SK-N-SH treated with all-trans-retinoic acid at 6 μM for 48 hours (cell line): ENCODE measurements at regions not wholly inside any gene's neighbourhood (a gene's known extent, or its start where the extent isn't known, plus 50 kb on each side); places are given as distances from the start of the nearest gene placed in this dataset.

ENCODE experiments used
- ATAC-seq: fragments of 200-7000 bp; cut with Tn5 transposase; 3 replicates; pipeline ENCODE4 v1.9.1; 2020; ENCODE audit warnings: mild to moderate bottlenecking, moderate library complexity
- ARNTL ChIP-seq: fragments of 450-650 bp; formaldehyde crosslinking; IDR thresholded peaks from 2 replicates; pipeline ENCODE4 v1.5.0; 2020; ENCODE audit warnings: low read depth, mild to moderate bottlenecking, moderate library complexity, borderline replicate concordance
- BACH2 ChIP-seq: fragments of 250-450 bp; sonication (Bioruptor Pico); IDR thresholded peaks from 2 replicates; pipeline ENCODE4 v1.9.0; 2021; ENCODE audit warnings: mild to moderate bottlenecking, borderline replicate concordance
- CREB5 ChIP-seq: fragments of 250-450 bp; sonication (Bioruptor Pico); IDR thresholded peaks from 2 replicates; pipeline ENCODE4 v1.5.1; 2020; ENCODE audit warnings: low read depth, mild to moderate bottlenecking, moderate library complexity
- CSDC2 ChIP-seq: fragments of 250-450 bp; sonication (Bioruptor Pico); IDR thresholded peaks from 2 replicates; pipeline ENCODE4 v1.5.0; 2020; ENCODE audit warnings: mild to moderate bottlenecking, moderate library complexity
- CSRNP3 ChIP-seq: fragments of 250-450 bp; sonication (Bioruptor Pico); IDR thresholded peaks from 2 replicates; pipeline ENCODE4 v1.5.1; 2021; ENCODE audit warnings: mild to moderate bottlenecking, moderate library complexity
- ESRRG ChIP-seq: fragments of 250-450 bp; sonication (Bioruptor Pico); IDR thresholded peaks from 2 replicates; pipeline ENCODE4 v1.6.1; 2021; ENCODE audit warnings: mild to moderate bottlenecking
- GLIS3 ChIP-seq: fragments of 250-450 bp; sonication (Bioruptor Pico); IDR thresholded peaks from 2 replicates; pipeline ENCODE4 v1.5.0; 2020; ENCODE audit warnings: mild to moderate bottlenecking, moderate library complexity
- ISL1 ChIP-seq: fragments of 250-450 bp; sonication (Bioruptor Pico); IDR thresholded peaks from 2 replicates; pipeline ENCODE4 v2.1.2; 2022; ENCODE audit warnings: mild to moderate bottlenecking, moderate library complexity
- OSR1 ChIP-seq: fragments of 250-450 bp; sonication (Bioruptor Pico); IDR thresholded peaks from 2 replicates; pipeline ENCODE4 v1.8.0; 2022; ENCODE audit warnings: moderate library complexity, mild to moderate bottlenecking, inconsistent platforms
- POU6F1 ChIP-seq: fragments of 250-450 bp; sonication (Bioruptor Pico); IDR thresholded peaks from 2 replicates; pipeline ENCODE4 v1.8.0; 2021; ENCODE audit warnings: low read depth, mild to moderate bottlenecking, moderate library complexity, borderline replicate concordance
- PPARA ChIP-seq: fragments of 250-450 bp; sonication (Bioruptor Pico); IDR thresholded peaks from 2 replicates; pipeline ENCODE4 v1.5.0; 2020; ENCODE audit warnings: mild to moderate bottlenecking, borderline replicate concordance
- RARB ChIP-seq: fragments of 250-450 bp; sonication (Bioruptor Pico); IDR thresholded peaks from 2 replicates; pipeline ENCODE4 v1.8.0; 2021; ENCODE audit warnings: mild to moderate bottlenecking, moderate library complexity
- SNAI2 ChIP-seq: fragments of 250-450 bp; sonication (Bioruptor Pico); IDR thresholded peaks from 2 replicates; pipeline ENCODE4 v1.5.0; 2020; ENCODE audit warnings: mild to moderate bottlenecking, moderate library complexity
- TCF4 ChIP-seq: fragments of 250-450 bp; sonication (Bioruptor Pico); IDR thresholded peaks from 2 replicates; pipeline ENCODE4 v1.8.0; 2021; ENCODE audit warnings: mild to moderate bottlenecking, moderate library complexity, borderline replicate concordance
- TOX ChIP-seq: fragments of 250-450 bp; sonication (Bioruptor Pico); IDR thresholded peaks from 2 replicates; pipeline ENCODE4 v1.8.0; 2021; ENCODE audit warnings: mild to moderate bottlenecking, moderate library complexity, borderline replicate concordance
- TSHZ2 ChIP-seq: fragments of 250-450 bp; sonication (Bioruptor Pico); IDR thresholded peaks from 2 replicates; pipeline ENCODE4 v1.5.0; 2020; ENCODE audit warnings: mild to moderate bottlenecking, moderate library complexity
- ZC3H10 ChIP-seq: fragments of 250-450 bp; sonication (Bioruptor Pico); IDR thresholded peaks from 2 replicates; pipeline ENCODE4 v1.5.1; 2021; ENCODE audit warnings: mild to moderate bottlenecking, moderate library complexity
- ZNF565 ChIP-seq: fragments of 450-650 bp; formaldehyde crosslinking; conservative IDR thresholded peaks from 2 replicates; pipeline ENCODE4 v1.5.0; 2020; ENCODE audit warnings: low read depth, mild to moderate bottlenecking, moderate library complexity
- ZNF70 ChIP-seq: fragments of 450-650 bp; formaldehyde crosslinking; IDR thresholded peaks from 2 replicates; pipeline ENCODE4 v1.5.0; 2020; ENCODE audit warnings: mild to moderate bottlenecking, moderate library complexity
- ZNF8 ChIP-seq: fragments of 450-650 bp; formaldehyde crosslinking; IDR thresholded peaks from 2 replicates; pipeline ENCODE4 v1.5.0; 2020; ENCODE audit warnings: mild to moderate bottlenecking, moderate library complexity

- TF ChIP-seq TCF4 (CRISPR knock-in tag) (no peak), CREB5 (CRISPR knock-in tag) (no peak), BACH2 (no peak), PPARA (CRISPR knock-in tag) (no peak), TOX (CRISPR knock-in tag) (no peak), ZNF8 (CRISPR knock-in tag) (no peak), CSDC2 (CRISPR knock-in tag) (no peak), RARB (no peak), OSR1 (CRISPR knock-in tag) (no peak), ESRRG (CRISPR knock-in tag) (no peak), GLIS3 (no peak), ZC3H10 (CRISPR knock-in tag) (no peak), ARNTL (no peak), ZNF565 (CRISPR knock-in tag) (no peak), POU6F1 (CRISPR knock-in tag) (no peak), ISL1 (CRISPR knock-in tag) (no peak), ZNF70 (no peak), TSHZ2 (CRISPR knock-in tag) (no peak)
- ATAC-seq = no peak
Observed at GRCh38 chr15:79492065-79492464, 59.9 kb downstream of the MINAR1 start.

- no peak for ATAC-seq
- TF ChIP-seq ESRRG (CRISPR knock-in tag) = no peak
- TF ChIP-seq RARB = no peak
- TF ChIP-seq OSR1 (CRISPR knock-in tag) = no peak
- TF ChIP-seq PPARA (CRISPR knock-in tag) = no peak
- TF ChIP-seq CSRNP3 (CRISPR knock-in tag) = no peak
- TF ChIP-seq TCF4 (CRISPR knock-in tag) = no peak
- no peak for TF ChIP-seq ZC3H10 (CRISPR knock-in tag)
- no peak for TF ChIP-seq GLIS3
- TF ChIP-seq BACH2 = no peak
Observed at GRCh38 chr15:79494384-79494909, 62.3 kb downstream of the MINAR1 start.

- no peak for TF ChIP-seq TCF4 (CRISPR knock-in tag)
- no peak for TF ChIP-seq CREB5 (CRISPR knock-in tag)
- TF ChIP-seq ARNTL = no peak
- TF ChIP-seq TSHZ2 (CRISPR knock-in tag) = no peak
- TF ChIP-seq BACH2 = no peak
- no peak for TF ChIP-seq OSR1 (CRISPR knock-in tag)
- TF ChIP-seq GLIS3 = no peak
- no peak for TF ChIP-seq SNAI2 (CRISPR knock-in tag)
- TF ChIP-seq ZNF8 (CRISPR knock-in tag) = no peak
- no peak for TF ChIP-seq TOX (CRISPR knock-in tag)
- no peak for TF ChIP-seq CSDC2 (CRISPR knock-in tag)
- no peak for TF ChIP-seq CSRNP3 (CRISPR knock-in tag)
- no peak for TF ChIP-seq PPARA (CRISPR knock-in tag)
- no peak for ATAC-seq
Observed at GRCh38 chr15:79494963-79495755, 63.0 kb downstream of the MINAR1 start.
